Left lung (tissue), 4 donors: ENCODE measurements at regions not wholly inside any gene's neighbourhood (a gene's known extent, or its start where the extent isn't known, plus 50 kb on each side); places are given as distances from the start of the nearest gene placed in this dataset.

Source experiments
- ATAC-seq: fragments of 200-7000 bp; cut with Tn5 transposase; one replicate; pipeline ENCODE4 v1.9.1; 2020; ENCODE audit warnings: moderate library complexity
- DNase-seq, 4 donors: peaks; one replicate each; pipeline ENCODE4 v3.0.0-alpha.2; 2013 to 2020
- H3K27ac ChIP-seq, 2 donors: fragments of 200-600 bp; sonication (generic) in 1 of 2; one replicate each; pipeline versions ENCODE4 v1.5.0 to v1.8.0; 2020 to 2021
- H3K27me3 ChIP-seq, 2 donors: fragments of 200-600 bp; sonication (generic) in 1 of 2; one replicate each; pipeline versions ENCODE4 v1.5.0 to v1.8.0; 2020 to 2021
- H3K36me3 ChIP-seq, 2 donors: fragments of 200-600 bp; sonication (generic) in 1 of 2; one replicate each; pipeline versions ENCODE4 v1.5.0 to v1.8.0; 2020 to 2021
- H3K4me1 ChIP-seq, 2 donors: fragments of 200-600 bp; one replicate each; pipeline ENCODE4 v1.8.0; 2021
- H3K4me3 ChIP-seq, 2 donors: fragments of 200-600 bp; sonication (generic) in 1 of 2; one replicate each; pipeline versions ENCODE4 v1.5.0 to v1.8.0; 2020 to 2021; ENCODE audit warnings: mild to moderate bottlenecking in 1 of 2
- H3K9me3 ChIP-seq, 2 donors: fragments of 200-600 bp; sonication (generic) in 1 of 2; one replicate each; pipeline versions ENCODE4 v1.5.0 to v1.8.0; 2020 to 2021
- intact Hi-C, 2 donors: fragments of 100-400 bp; cut with DNase I; formaldehyde crosslinking; loops; one replicate each; pipeline versions ENCODE4 v1.11.2 to v1.14.2; 2022
- TF ChIP-seq, protein P1 (sequence below), 2 donors: fragments of 200-600 bp; sonication (generic) in 1 of 2; IDR thresholded peaks; one replicate each; pipeline versions ENCODE4 v1.5.0 to v1.8.0; 2021; ENCODE audit warnings: antibody characterized with exemption in 2 of 2
- donor health status: DM: no; HTN: yes; CAD: no.
- donor health status: DM: no; HTN: no; CAD: no.

- TF ChIP-seq, protein P1, sequence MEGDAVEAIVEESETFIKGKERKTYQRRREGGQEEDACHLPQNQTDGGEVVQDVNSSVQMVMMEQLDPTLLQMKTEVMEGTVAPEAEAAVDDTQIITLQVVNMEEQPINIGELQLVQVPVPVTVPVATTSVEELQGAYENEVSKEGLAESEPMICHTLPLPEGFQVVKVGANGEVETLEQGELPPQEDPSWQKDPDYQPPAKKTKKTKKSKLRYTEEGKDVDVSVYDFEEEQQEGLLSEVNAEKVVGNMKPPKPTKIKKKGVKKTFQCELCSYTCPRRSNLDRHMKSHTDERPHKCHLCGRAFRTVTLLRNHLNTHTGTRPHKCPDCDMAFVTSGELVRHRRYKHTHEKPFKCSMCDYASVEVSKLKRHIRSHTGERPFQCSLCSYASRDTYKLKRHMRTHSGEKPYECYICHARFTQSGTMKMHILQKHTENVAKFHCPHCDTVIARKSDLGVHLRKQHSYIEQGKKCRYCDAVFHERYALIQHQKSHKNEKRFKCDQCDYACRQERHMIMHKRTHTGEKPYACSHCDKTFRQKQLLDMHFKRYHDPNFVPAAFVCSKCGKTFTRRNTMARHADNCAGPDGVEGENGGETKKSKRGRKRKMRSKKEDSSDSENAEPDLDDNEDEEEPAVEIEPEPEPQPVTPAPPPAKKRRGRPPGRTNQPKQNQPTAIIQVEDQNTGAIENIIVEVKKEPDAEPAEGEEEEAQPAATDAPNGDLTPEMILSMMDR (IDR thresholded peaks at IDR 0.05): no peak
Observed at GRCh38 chr18:28647961-28648360, 471.0 kb upstream of the CDH2 start.

GRCh38 chr18:28637897-28638296, 461.0 kb upstream of the CDH2 start:
- no peak for ATAC-seq
- intact Hi-C loops: no loop called here
- Histone ChIP-seq H3K4me3 (no peak overlapping the region), H3K27me3 (no peaks in the 10 kb centered on the region), H3K36me3 (no peaks in the 10 kb centered on the region), H3K27ac (no peak overlapping the region), H3K4me1 (no peaks in the 10 kb centered on the region), H3K9me3 (peaks cover 0 to 13% of the 10 kb centered on the region in 2 donors)
- TF ChIP-seq, protein P1 (IDR thresholded peaks at IDR 0.05): no peak
- DNase-seq: no peak

More at GRCh38 chr18:28647961-28648360, 471.0 kb upstream of the CDH2 start:
- no peak for DNase-seq
- intact Hi-C loops: no loop called here
- Histone ChIP-seq H3K4me1 (no peaks in the 10 kb centered on the region), H3K27ac (no peak overlapping the region), H3K4me3 (no peak overlapping the region), H3K36me3 (no peaks in the 10 kb centered on the region), H3K9me3 (peaks cover 0 to 9% of the 10 kb centered on the region in 2 donors), H3K27me3 (no peaks in the 10 kb centered on the region)
- ATAC-seq: no peak

DNA sequence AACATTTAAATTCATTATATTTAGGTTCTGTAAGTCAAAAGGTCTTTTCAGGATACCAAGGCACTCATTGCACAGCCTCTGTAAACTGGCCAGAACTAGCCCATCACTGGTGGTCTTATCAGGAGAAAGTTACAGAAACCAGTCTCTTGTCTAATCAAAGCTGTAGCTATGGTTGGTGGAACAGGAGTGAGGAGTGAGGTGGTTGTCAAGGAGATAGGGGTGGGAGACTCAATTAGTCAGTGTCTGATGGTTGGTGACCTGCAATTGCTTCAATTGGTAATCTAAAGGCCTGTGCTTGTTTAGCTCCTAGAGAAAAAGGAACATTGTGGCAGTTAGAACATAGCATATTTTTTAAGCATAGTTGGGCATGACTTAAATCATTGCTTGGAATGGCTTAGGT, 458.6 kb upstream of the CDH2 start:
- TF ChIP-seq, protein P1 (IDR thresholded peaks at IDR 0.05): no peak
- no peak overlapping the region for H3K27ac ChIP-seq
- no peaks in the 10 kb centered on the region for H3K36me3 ChIP-seq
- H3K4me3 ChIP-seq: no peak overlapping the region
- intact Hi-C loops: no loop called here
- no peaks in the 10 kb centered on the region for H3K27me3 ChIP-seq
- peaks cover 0 to 10% of the 10 kb centered on the region in 2 donors for H3K9me3 ChIP-seq
- no peak for ATAC-seq
- DNase-seq: no peak
- no peaks in the 10 kb centered on the region for H3K4me1 ChIP-seq

GRCh38 chr18:28626756-28627155, 449.8 kb upstream of the CDH2 start:
- ATAC-seq (no peak), DNase-seq (no peak)
- TF ChIP-seq, protein P1 (IDR thresholded peaks at IDR 0.05): no peak
- no peaks in the 10 kb centered on the region for H3K4me1 ChIP-seq
- H3K27me3 ChIP-seq: no peaks in the 10 kb centered on the region
- no peak overlapping the region for H3K27ac ChIP-seq
- intact Hi-C loops: no loop called here
- H3K4me3 ChIP-seq: no peak overlapping the region
- no peaks in the 10 kb centered on the region for H3K36me3 ChIP-seq
- no peaks in the 10 kb centered on the region for H3K9me3 ChIP-seq

DNA sequence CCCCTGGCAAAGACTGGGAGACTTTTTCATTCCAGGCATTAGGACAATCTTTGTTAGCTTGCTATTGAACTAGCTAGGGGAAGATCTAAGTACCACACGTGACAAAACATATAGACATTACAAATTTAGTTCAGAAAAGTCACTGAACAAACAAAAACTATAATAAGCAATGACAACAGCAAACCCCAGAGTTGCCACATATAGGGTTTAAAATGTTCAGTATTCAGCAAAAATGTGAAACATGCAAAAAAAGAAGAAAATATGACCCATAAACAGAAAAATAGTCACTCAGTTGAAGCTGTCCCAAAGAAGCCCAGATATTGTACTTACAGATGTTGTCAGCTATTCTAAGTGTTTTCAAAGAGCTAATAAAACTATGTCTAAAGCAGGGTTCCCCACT, 431.1 kb upstream of the CDH2 start:
- H3K27ac ChIP-seq: no peak overlapping the region
- no peaks in the 10 kb centered on the region for H3K4me1 ChIP-seq
- H3K9me3 ChIP-seq: no peaks in the 10 kb centered on the region
- no peaks in the 10 kb centered on the region for H3K36me3 ChIP-seq
- DNase-seq: no peak
- TF ChIP-seq, protein P1 (IDR thresholded peaks at IDR 0.05): no peak
- no peak overlapping the region for H3K4me3 ChIP-seq
- intact Hi-C loops: no loop called here
- no peaks in the 10 kb centered on the region for H3K27me3 ChIP-seq
- ATAC-seq: no peak
